ENCODE measurements at regions not wholly inside any gene's neighbourhood (a gene's known extent, or its start where the extent isn't known, plus 50 kb on each side); places are given as distances from the start of the nearest gene placed in this dataset.

DNA sequence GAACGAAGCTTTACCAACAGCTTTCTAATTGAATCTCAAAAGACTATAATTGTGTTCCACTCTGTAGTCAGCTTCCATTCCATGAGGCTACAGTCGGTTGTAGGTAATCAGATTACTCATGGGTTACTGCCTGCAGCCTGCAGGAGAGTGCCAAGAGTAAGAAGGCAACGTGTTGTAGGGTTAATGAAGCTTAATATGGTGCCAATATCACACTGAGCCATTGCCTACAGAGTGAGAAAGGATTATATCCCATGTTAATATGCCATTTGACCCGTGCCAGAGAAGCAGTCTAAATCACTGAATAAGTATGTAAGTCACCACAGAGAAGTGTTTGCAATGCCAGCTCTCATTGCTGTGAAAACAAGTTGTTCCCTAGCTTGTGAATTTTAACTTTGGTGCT is 734.5 kb upstream of the ACVR2A start:
- TF ChIP-seq, protein P1, sequence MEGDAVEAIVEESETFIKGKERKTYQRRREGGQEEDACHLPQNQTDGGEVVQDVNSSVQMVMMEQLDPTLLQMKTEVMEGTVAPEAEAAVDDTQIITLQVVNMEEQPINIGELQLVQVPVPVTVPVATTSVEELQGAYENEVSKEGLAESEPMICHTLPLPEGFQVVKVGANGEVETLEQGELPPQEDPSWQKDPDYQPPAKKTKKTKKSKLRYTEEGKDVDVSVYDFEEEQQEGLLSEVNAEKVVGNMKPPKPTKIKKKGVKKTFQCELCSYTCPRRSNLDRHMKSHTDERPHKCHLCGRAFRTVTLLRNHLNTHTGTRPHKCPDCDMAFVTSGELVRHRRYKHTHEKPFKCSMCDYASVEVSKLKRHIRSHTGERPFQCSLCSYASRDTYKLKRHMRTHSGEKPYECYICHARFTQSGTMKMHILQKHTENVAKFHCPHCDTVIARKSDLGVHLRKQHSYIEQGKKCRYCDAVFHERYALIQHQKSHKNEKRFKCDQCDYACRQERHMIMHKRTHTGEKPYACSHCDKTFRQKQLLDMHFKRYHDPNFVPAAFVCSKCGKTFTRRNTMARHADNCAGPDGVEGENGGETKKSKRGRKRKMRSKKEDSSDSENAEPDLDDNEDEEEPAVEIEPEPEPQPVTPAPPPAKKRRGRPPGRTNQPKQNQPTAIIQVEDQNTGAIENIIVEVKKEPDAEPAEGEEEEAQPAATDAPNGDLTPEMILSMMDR (conservative IDR thresholded peaks at IDR 0.05) = no peak
- no peak for TF ChIP-seq EZH2 (IDR thresholded peaks at IDR 0.05; ENCODE audit: low read depth)
